Hepatocyte (in vitro differentiated cells): ENCODE measurements at regions not wholly inside any gene's neighbourhood (a gene's known extent, or its start where the extent isn't known, plus 50 kb on each side); places are given as distances from the start of the nearest gene placed in this dataset.

Experiments
- EZH2 ChIP-seq: fragments of 200-600 bp; sonication (generic); IDR thresholded peaks from 2 replicates; pipeline ENCODE4 v1.6.1; 2016; ENCODE audit warnings: antibody characterized with exemption, mild to moderate bottlenecking, borderline replicate concordance
- EZH2phosphoT487 ChIP-seq: fragments of 200-600 bp; sonication (generic); IDR thresholded peaks from one replicate; pipeline ENCODE4 v1.6.1; 2018; ENCODE audit warnings: antibody characterized with exemption, mild to moderate bottlenecking, low read depth, moderate library complexity; ENCODE audit not compliant: unreplicated experiment, severe bottlenecking
- TF ChIP-seq, protein P1 (sequence below): fragments of 200-600 bp; sonication (generic); IDR thresholded peaks from 2 replicates; pipeline ENCODE4 v1.5.1; 2016; ENCODE audit warnings: antibody characterized with exemption, mild to moderate bottlenecking; ENCODE audit not compliant: poor library complexity

DNA sequence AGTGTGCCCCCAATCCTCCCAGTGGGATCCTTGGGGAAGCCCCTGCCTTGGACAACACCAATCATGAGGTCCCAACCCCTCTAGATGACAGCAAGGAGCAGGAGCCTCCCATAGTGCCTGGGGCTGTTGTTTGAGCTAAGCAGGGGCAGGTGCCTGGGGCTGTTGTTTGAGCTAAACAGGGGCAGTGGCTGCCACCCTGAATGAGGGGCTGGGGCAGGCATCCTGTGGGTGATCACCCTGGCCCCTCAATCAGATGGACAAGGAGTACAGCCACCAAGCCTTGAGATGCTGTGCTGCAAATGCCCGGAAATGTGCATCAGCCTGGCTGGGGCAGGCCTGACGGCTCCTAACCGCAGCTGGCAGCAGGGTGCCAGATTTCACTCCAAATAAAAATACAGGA, 66.7 kb downstream of the MYEOV start:
- TF ChIP-seq EZH2: no peak
- no peak for TF ChIP-seq EZH2phosphoT487
- TF ChIP-seq, protein P1, sequence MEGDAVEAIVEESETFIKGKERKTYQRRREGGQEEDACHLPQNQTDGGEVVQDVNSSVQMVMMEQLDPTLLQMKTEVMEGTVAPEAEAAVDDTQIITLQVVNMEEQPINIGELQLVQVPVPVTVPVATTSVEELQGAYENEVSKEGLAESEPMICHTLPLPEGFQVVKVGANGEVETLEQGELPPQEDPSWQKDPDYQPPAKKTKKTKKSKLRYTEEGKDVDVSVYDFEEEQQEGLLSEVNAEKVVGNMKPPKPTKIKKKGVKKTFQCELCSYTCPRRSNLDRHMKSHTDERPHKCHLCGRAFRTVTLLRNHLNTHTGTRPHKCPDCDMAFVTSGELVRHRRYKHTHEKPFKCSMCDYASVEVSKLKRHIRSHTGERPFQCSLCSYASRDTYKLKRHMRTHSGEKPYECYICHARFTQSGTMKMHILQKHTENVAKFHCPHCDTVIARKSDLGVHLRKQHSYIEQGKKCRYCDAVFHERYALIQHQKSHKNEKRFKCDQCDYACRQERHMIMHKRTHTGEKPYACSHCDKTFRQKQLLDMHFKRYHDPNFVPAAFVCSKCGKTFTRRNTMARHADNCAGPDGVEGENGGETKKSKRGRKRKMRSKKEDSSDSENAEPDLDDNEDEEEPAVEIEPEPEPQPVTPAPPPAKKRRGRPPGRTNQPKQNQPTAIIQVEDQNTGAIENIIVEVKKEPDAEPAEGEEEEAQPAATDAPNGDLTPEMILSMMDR: no peak
